GM23248 (cell line): ENCODE measurements at regions not wholly inside any gene's neighbourhood (a gene's known extent, or its start where the extent isn't known, plus 50 kb on each side); places are given as distances from the start of the nearest gene placed in this dataset.

Experiments
- EZH2 ChIP-seq: fragments of 200-600 bp; sonication (generic); IDR thresholded peaks from 2 replicates; pipeline ENCODE4 v1.6.1; 2018; ENCODE audit warnings: antibody characterized with exemption, mild to moderate bottlenecking; ENCODE audit not compliant: insufficient read depth, poor library complexity, severe bottlenecking
- EZH2phosphoT487 ChIP-seq: fragments of 200-600 bp; sonication (generic); IDR thresholded peaks from 2 replicates; pipeline ENCODE4 v1.6.1; 2018; ENCODE audit warnings: antibody characterized with exemption, moderate library complexity, mild to moderate bottlenecking, low read depth; ENCODE audit not compliant: insufficient read depth

- TF ChIP-seq EZH2 = no peak
- TF ChIP-seq EZH2phosphoT487 = no peak
Observed at GRCh38 chr1:64363111-64363510, 106.8 kb upstream of the CACHD1 start.
